SK-N-MC (cell line): ENCODE measurements at regions not wholly inside any gene's neighbourhood (a gene's known extent, or its start where the extent isn't known, plus 50 kb on each side); places are given as distances from the start of the nearest gene placed in this dataset.

Experiments
- EZH2 ChIP-seq: fragments of 200-600 bp; sonication (generic); IDR thresholded peaks from one replicate; pipeline ENCODE4 v1.6.1; 2017; ENCODE audit warnings: antibody characterized with exemption
- FOXP2 ChIP-seq: optimal IDR thresholded peaks from 2 replicates; pipeline ENCODE3; 2011; ENCODE audit warnings: mild to moderate bottlenecking, moderate library complexity; ENCODE audit not compliant: insufficient read depth; ENCODE audit errors: extremely low read length, control extremely low read depth
- POLR2AphosphoS5 ChIP-seq: IDR thresholded peaks from 2 replicates; pipeline ENCODE4 v1.6.1; 2012; ENCODE audit warnings: mild to moderate bottlenecking, low read depth, low read length, borderline replicate concordance

DNA sequence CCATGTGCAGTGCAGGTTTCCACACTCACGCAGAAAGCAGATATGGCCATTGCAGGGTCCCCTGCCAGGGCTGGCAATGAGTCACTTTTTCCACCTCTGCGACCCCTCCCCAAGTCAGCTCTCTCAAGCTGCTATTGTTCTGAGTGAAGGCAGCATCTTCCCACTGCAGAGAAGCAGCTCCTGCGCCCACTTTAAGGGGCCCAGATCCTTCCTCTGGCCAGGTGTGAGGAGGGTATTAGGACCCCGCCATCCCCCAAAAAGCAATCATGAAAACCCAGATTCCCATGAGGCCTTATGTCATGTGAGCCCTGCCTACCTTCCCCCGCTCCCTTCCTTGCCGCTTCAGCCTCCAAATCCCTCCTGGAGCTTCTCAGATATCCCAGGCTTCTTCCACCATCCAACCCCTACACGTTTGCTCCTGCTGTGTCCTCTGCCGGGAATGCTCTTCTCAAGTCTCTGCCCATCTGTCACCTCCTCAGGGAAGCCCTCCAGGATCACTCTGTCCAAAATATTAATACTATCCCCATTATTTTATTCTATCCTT lies 220.3 kb downstream of the NFATC2 start:
- TF ChIP-seq EZH2 = no peak
- no peak for TF ChIP-seq POLR2AphosphoS5
- no peak for TF ChIP-seq FOXP2
